GM23248 (cell line): ENCODE measurements at regions not wholly inside any gene's neighbourhood (a gene's known extent, or its start where the extent isn't known, plus 50 kb on each side); places are given as distances from the start of the nearest gene placed in this dataset.

Experiments
- DNase-seq: peaks from one replicate; pipeline ENCODE4 v3.0.0-alpha.2; 2015
- H2AFZ ChIP-seq: fragments of 200-600 bp; sonication (generic); 2 replicates; pipeline ENCODE4 v1.6.1; 2016; ENCODE audit warnings: antibody characterized with exemption
- H3F3A ChIP-seq: fragments of 200-600 bp; sonication (generic); 2 replicates; pipeline ENCODE4 v1.6.1; 2016; ENCODE audit warnings: mild to moderate bottlenecking, antibody characterized with exemption, mixed run types; ENCODE audit not compliant: insufficient read depth
- H3K27ac ChIP-seq: fragments of 200-600 bp; sonication (generic); 2 replicates; pipeline ENCODE4 v1.5.1; 2016; ENCODE audit warnings: mild to moderate bottlenecking
- H3K27me3 ChIP-seq: fragments of 200-600 bp; sonication (generic); replicated peaks from 2 replicates; pipeline ENCODE4 v1.6.1; 2016; ENCODE audit warnings: mild to moderate bottlenecking; ENCODE audit not compliant: insufficient read depth
- H3K36me3 ChIP-seq: fragments of 200-600 bp; sonication (generic); 2 replicates; pipeline ENCODE4 v1.6.1; 2016; ENCODE audit warnings: low read depth, mild to moderate bottlenecking
- H3K4me1 ChIP-seq: fragments of 200-600 bp; sonication (generic); 2 replicates; pipeline ENCODE4 v1.6.1; 2016; ENCODE audit warnings: mild to moderate bottlenecking; ENCODE audit not compliant: insufficient read depth
- H3K4me2 ChIP-seq: fragments of 200-600 bp; sonication (generic); one replicate; pipeline ENCODE4 v1.6.1; 2016; ENCODE audit warnings: mild to moderate bottlenecking; ENCODE audit not compliant: unreplicated experiment
- H3K4me3 ChIP-seq: fragments of 200-600 bp; sonication (generic); 2 replicates; pipeline ENCODE4 v1.5.1; 2016; ENCODE audit warnings: mild to moderate bottlenecking
- H3K79me2 ChIP-seq: fragments of 200-600 bp; sonication (generic); 2 replicates; pipeline ENCODE4 v1.6.1; 2016; ENCODE audit warnings: mild to moderate bottlenecking; ENCODE audit not compliant: insufficient read depth
- H3K9ac ChIP-seq: fragments of 200-600 bp; sonication (generic); 2 replicates; pipeline ENCODE4 v1.6.1; 2016; ENCODE audit warnings: mild to moderate bottlenecking
- H3K9me2 ChIP-seq: fragments of 200-600 bp; sonication (generic); 2 replicates; pipeline ENCODE4 v1.6.1; 2016; ENCODE audit warnings: mixed run types, mild to moderate bottlenecking, moderate library complexity; ENCODE audit not compliant: insufficient read depth
- H3K9me3 ChIP-seq: fragments of 200-600 bp; sonication (generic); one replicate; pipeline ENCODE4 v1.6.1; 2017; ENCODE audit warnings: low read depth
- H4K20me1 ChIP-seq: fragments of 200-600 bp; sonication (generic); 2 replicates; pipeline ENCODE4 v1.6.0; 2016; ENCODE audit not compliant: insufficient read depth
- EZH2 ChIP-seq: fragments of 200-600 bp; sonication (generic); IDR thresholded peaks from 2 replicates; pipeline ENCODE4 v1.6.1; 2018; ENCODE audit warnings: antibody characterized with exemption, mild to moderate bottlenecking; ENCODE audit not compliant: insufficient read depth, poor library complexity, severe bottlenecking
- EZH2phosphoT487 ChIP-seq: fragments of 200-600 bp; sonication (generic); IDR thresholded peaks from 2 replicates; pipeline ENCODE4 v1.6.1; 2018; ENCODE audit warnings: antibody characterized with exemption, moderate library complexity, mild to moderate bottlenecking, low read depth; ENCODE audit not compliant: insufficient read depth
- WGBS, 2 experiments: methylation state at CpG; one replicate each; pipeline ENCODE4 v1.1.6; 2015 to 2017; ENCODE audit warnings: low lambda C conversion rate in 2 of 2, low coverage in 1 of 2; ENCODE audit errors: missing lambda C conversion rate in 2 of 2; 5-methylcytosine and 5-hydroxymethylcytosine counted together
- in situ Hi-C: fragments of 300-500 bp; cut with MboI; formaldehyde crosslinking; loops from 2 replicates; pipeline ENCODE4 v1.15.0; 2020

DNA sequence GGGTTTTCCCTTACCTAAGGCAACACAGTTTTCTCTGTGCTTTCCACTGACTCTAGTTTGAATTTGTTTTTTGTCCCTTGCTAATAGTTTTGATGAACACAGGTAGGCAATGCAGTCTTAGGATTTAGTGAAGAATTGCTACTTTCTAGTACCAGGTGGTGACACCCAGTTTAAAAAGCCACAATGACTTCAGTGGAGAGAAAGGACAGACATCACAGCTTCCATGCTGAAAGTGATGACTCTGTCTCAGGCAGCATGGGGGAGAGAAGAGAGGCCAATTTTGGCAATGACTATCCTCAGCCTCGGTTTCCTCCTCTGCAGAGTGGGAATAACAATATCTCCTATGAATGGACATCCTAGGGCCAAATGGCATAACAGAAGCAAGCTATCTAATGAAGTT lies 118.8 kb downstream of the AXIN2 start:
- TF ChIP-seq EZH2phosphoT487: no peak
- no peak for TF ChIP-seq EZH2
- 67 to 89% methylated on average over 1 of the region's 1 CpG for WGBS, 2 experiments
- H3K27me3 ChIP-seq: peaks cover 36% of the 10 kb centered on the region
- no peaks in the 10 kb centered on the region for H3F3A ChIP-seq
- H2AFZ ChIP-seq: no peak overlapping the region
- no peaks in the 10 kb centered on the region for H4K20me1 ChIP-seq
- no peak for DNase-seq
- H3K27ac ChIP-seq: no peak overlapping the region
- no peaks in the 10 kb centered on the region for H3K36me3 ChIP-seq
- no peaks in the 10 kb centered on the region for H3K79me2 ChIP-seq
- H3K9me3 ChIP-seq: no peaks in the 10 kb centered on the region
- no peak overlapping the region for H3K9ac ChIP-seq
- no peaks in the 10 kb centered on the region for H3K9me2 ChIP-seq
- in situ Hi-C loops: no loop called here
- no peak overlapping the region for H3K4me3 ChIP-seq
- no peak overlapping the region for H3K4me2 ChIP-seq
- no peaks in the 10 kb centered on the region for H3K4me1 ChIP-seq

- TF ChIP-seq EZH2phosphoT487 (no peak), EZH2 (no peak)
- H3K9ac ChIP-seq: no peak overlapping the region
- peaks cover 34% of the 10 kb centered on the region for H3K27me3 ChIP-seq
- no peak overlapping the region for H3K4me3 ChIP-seq
- no peak for DNase-seq
- no peaks in the 10 kb centered on the region for H3K79me2 ChIP-seq
- no peak overlapping the region for H2AFZ ChIP-seq
- no peaks in the 10 kb centered on the region for H3K4me1 ChIP-seq
- H3K27ac ChIP-seq: no peak overlapping the region
- H3K9me2 ChIP-seq: no peaks in the 10 kb centered on the region
- in situ Hi-C loops: no loop called here
- no peaks in the 10 kb centered on the region for H3K9me3 ChIP-seq
- H3F3A ChIP-seq: no peaks in the 10 kb centered on the region
- no peaks in the 10 kb centered on the region for H4K20me1 ChIP-seq
- H3K36me3 ChIP-seq: no peaks in the 10 kb centered on the region
- WGBS, 2 experiments: 82 to 92% methylated on average over 6 of the region's 6 CpGs
- no peak overlapping the region for H3K4me2 ChIP-seq
Observed at GRCh38 chr17:65442250-65442649, 119.2 kb downstream of the AXIN2 start.

- no peaks in the 10 kb centered on the region for H3F3A ChIP-seq
- no peak overlapping the region for H3K27ac ChIP-seq
- no peak overlapping the region for H3K4me3 ChIP-seq
- H3K36me3 ChIP-seq: no peaks in the 10 kb centered on the region
- no peak overlapping the region for H3K4me2 ChIP-seq
- H3K9ac ChIP-seq: no peak overlapping the region
- no peaks in the 10 kb centered on the region for H3K9me2 ChIP-seq
- TF ChIP-seq EZH2phosphoT487: no peak
- TF ChIP-seq EZH2: no peak
- 86 to 91% methylated on average over 2 of the region's 2 CpGs for WGBS, 2 experiments
- DNase-seq: no peak
- in situ Hi-C loops: no loop called here
- H3K27me3 ChIP-seq: peaks cover 26% of the 10 kb centered on the region; the same call in 1 of the 2 replicates
- no peaks in the 10 kb centered on the region for H3K79me2 ChIP-seq
- no peaks in the 10 kb centered on the region for H4K20me1 ChIP-seq
- no peaks in the 10 kb centered on the region for H3K4me1 ChIP-seq
- H3K9me3 ChIP-seq: no peaks in the 10 kb centered on the region
- H2AFZ ChIP-seq: no peak overlapping the region
Observed at GRCh38 chr17:65441053-65441605, 120.3 kb downstream of the AXIN2 start.

DNA sequence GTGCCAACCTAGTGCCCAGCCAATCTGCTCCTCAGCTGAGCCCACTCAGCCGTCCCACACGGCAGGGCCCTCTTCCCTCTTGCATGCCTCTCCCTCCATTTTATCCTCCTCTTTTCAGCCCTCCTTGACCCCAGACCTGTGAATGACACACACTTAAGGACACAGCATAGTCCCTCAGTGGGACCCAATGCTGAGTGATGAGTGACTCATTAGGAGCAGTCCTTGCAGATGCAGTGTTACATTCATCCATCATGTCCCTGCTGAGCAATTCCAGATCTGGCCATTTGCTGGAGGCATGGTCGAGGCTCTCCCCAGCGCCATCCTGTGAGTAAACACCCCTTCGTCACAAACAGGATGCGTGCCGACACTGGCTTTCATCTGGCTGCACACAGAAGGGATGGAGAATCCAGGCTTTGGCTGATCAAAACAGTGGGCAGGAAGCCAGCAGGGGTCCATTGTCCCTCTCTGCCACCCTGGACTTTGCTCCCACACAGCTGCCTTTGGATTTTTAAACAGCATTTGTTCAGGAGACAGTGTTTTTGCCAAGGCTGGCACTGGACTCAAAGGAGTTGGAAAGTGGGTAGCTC lies 122.6 kb downstream of the AXIN2 start:
- H3K4me2 ChIP-seq: no peak overlapping the region
- no peaks in the 10 kb centered on the region for H3F3A ChIP-seq
- H3K9me2 ChIP-seq: no peaks in the 10 kb centered on the region
- TF ChIP-seq EZH2phosphoT487: no peak
- no peak for TF ChIP-seq EZH2
- WGBS, 2 experiments: 41 to 45% methylated on average over 6 of the region's 7 CpGs
- H3K9ac ChIP-seq: no peak overlapping the region
- no peaks in the 10 kb centered on the region for H4K20me1 ChIP-seq
- H3K4me1 ChIP-seq: no peaks in the 10 kb centered on the region
- H3K27ac ChIP-seq: no peak overlapping the region
- H2AFZ ChIP-seq: no peak overlapping the region
- H3K4me3 ChIP-seq: no peak overlapping the region
- H3K79me2 ChIP-seq: no peaks in the 10 kb centered on the region
- DNase-seq: peak; percentile 33
- no peaks in the 10 kb centered on the region for H3K9me3 ChIP-seq
- H3K27me3 ChIP-seq: peaks cover 11% of the 10 kb centered on the region; the same call in 1 of the 2 replicates
- H3K36me3 ChIP-seq: no peaks in the 10 kb centered on the region
- in situ Hi-C loops: no loop called here

DNA sequence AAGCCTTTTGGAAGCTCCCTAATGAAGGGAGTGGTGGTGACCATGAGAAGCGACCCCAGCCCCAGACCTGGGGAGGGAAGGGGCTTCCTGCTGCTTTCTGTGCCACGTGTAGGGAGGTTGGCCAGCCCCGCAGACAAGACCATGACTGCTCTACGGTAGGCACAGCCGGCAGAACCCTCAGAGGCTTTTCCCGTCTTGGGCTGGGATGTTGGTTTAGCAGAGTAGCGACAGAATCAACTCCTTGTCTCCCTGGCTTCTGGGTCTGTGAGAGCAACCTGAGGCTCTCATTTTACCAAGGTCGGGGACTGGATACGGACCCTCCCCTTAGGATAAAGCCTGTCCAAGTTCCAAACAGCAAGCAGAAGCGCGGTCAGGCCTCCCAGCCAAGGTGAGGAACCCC lies 123.3 kb downstream of the AXIN2 start:
- Histone ChIP-seq H4K20me1 (no peaks in the 10 kb centered on the region), H3K4me3 (no peak overlapping the region), H3K9me2 (no peaks in the 10 kb centered on the region), H3K36me3 (no peaks in the 10 kb centered on the region), H3K9ac (no peak overlapping the region), H3F3A (no peaks in the 10 kb centered on the region), H3K9me3 (no peaks in the 10 kb centered on the region), H3K27me3 (0 out of 2 replicates have a peak, but pooled peaks cover 11% of the 10 kb centered on the region), H3K27ac (no peak overlapping the region), H3K79me2 (no peaks in the 10 kb centered on the region), H2AFZ (no peak overlapping the region), H3K4me2 (no peak overlapping the region), H3K4me1 (no peaks in the 10 kb centered on the region)
- 89 to 90% methylated on average over 11 of the region's 11 CpGs for WGBS, 2 experiments
- no peak for TF ChIP-seq EZH2phosphoT487
- TF ChIP-seq EZH2: no peak
- DNase-seq: no peak
- in situ Hi-C loops: no loop called here
